ENCODE measurements at regions not wholly inside any gene's neighbourhood (a gene's known extent, or its start where the extent isn't known, plus 50 kb on each side); places are given as distances from the start of the nearest gene placed in this dataset.

- no peak for TF ChIP-seq EZH2 (IDR thresholded peaks at IDR 0.05; ENCODE audit: borderline replicate concordance, control insufficient read depth, low read depth, low read length)
- no peak for TF ChIP-seq MAX (IDR thresholded peaks at IDR 0.05; ENCODE audit: low read depth, low read length)
Measured at GRCh38 chr5:91848453-91848852, 465.3 kb upstream of the ARRDC3 start.

Measured in GM12878 (cell line).